Fibroblast of lung (primary cell): ENCODE measurements at regions not wholly inside any gene's neighbourhood (a gene's known extent, or its start where the extent isn't known, plus 50 kb on each side); places are given as distances from the start of the nearest gene placed in this dataset.

Source experiments
- DNase-seq, 2 donors: peaks; one replicate each; pipeline versions ENCODE4 v3.0.0 to v3.0.0-alpha.2; 2010; ENCODE audit warnings: low read depth in 2 of 2
- H2AFZ ChIP-seq: 2 replicates; pipeline ENCODE4 v1.5.1; 2012; ENCODE audit warnings: low read length, control low read depth, inconsistent platforms
- H3K27ac ChIP-seq: 2 replicates; pipeline ENCODE4 v1.5.1; 2011; ENCODE audit warnings: low read length, control low read depth; ENCODE audit not compliant: insufficient read depth
- H3K27me3 ChIP-seq: 2 replicates; pipeline ENCODE4 v1.5.1; 2011; ENCODE audit warnings: mild to moderate bottlenecking, low read length; ENCODE audit not compliant: control insufficient read depth, insufficient read depth
- H3K36me3 ChIP-seq: 2 replicates; pipeline ENCODE4 v1.5.1; 2011; ENCODE audit warnings: low read length; ENCODE audit not compliant: control insufficient read depth, insufficient read depth
- H3K4me1 ChIP-seq: 2 replicates; pipeline ENCODE4 v1.5.1; 2011; ENCODE audit warnings: low read length; ENCODE audit not compliant: control insufficient read depth, insufficient read depth; ENCODE audit errors: extremely low read depth
- H3K4me2 ChIP-seq: 2 replicates; pipeline ENCODE4 v1.5.1; 2011; ENCODE audit warnings: low read length, control low read depth; ENCODE audit not compliant: insufficient read depth; ENCODE audit errors: extremely low read depth
- H3K4me3 ChIP-seq, 4 experiments: fragments of 200-600 bp in 1 of 4; sonication (generic) in 1 of 4; replicated peaks in 1 of 4; 2 replicates each; pipeline ENCODE4 v1.5.1; 2011 to 2016; ENCODE audit warnings: low read length in 4 of 4, low read depth in 3 of 4, mild to moderate bottlenecking in 3 of 4, control low read depth in 2 of 4, inconsistent platforms in 1 of 4, mixed read lengths in 1 of 4; ENCODE audit not compliant: insufficient read depth in 1 of 4; ENCODE audit errors: control extremely low read depth in 1 of 4
- H3K79me2 ChIP-seq: 2 replicates; pipeline ENCODE4 v1.5.1; 2012; ENCODE audit warnings: mild to moderate bottlenecking, low read length, inconsistent platforms; ENCODE audit not compliant: control insufficient read depth, insufficient read depth
- H3K9ac ChIP-seq: 2 replicates; pipeline ENCODE4 v1.5.1; 2011; ENCODE audit warnings: mild to moderate bottlenecking, low read length, control low read depth; ENCODE audit not compliant: insufficient read depth
- H3K9me3 ChIP-seq: 2 replicates; pipeline ENCODE4 v1.5.1; 2012; ENCODE audit warnings: low read depth, low read length; ENCODE audit not compliant: control insufficient read depth, insufficient read depth
- H4K20me1 ChIP-seq: 2 replicates; pipeline ENCODE4 v1.5.1; 2011; ENCODE audit warnings: low read length; ENCODE audit not compliant: control insufficient read depth, insufficient read depth; ENCODE audit errors: extremely low read depth
- EZH2 ChIP-seq: IDR thresholded peaks from 2 replicates; pipeline ENCODE4 v1.5.1; 2012; ENCODE audit warnings: low read length, control low read depth, mild to moderate bottlenecking; ENCODE audit errors: missing control alignments
- TF ChIP-seq, protein P1 (sequence below), 2 donors: IDR thresholded peaks in 1 of 2; conservative IDR thresholded peaks in 1 of 2; 1 replicate in 1 of 2; 2 replicates in 1 of 2; pipeline ENCODE4 v1.5.1; 2011 to 2012; ENCODE audit warnings: low read length in 2 of 2, control low read depth in 1 of 2, inconsistent platforms in 1 of 2, low read depth in 1 of 2, mild to moderate bottlenecking in 1 of 2

DNA sequence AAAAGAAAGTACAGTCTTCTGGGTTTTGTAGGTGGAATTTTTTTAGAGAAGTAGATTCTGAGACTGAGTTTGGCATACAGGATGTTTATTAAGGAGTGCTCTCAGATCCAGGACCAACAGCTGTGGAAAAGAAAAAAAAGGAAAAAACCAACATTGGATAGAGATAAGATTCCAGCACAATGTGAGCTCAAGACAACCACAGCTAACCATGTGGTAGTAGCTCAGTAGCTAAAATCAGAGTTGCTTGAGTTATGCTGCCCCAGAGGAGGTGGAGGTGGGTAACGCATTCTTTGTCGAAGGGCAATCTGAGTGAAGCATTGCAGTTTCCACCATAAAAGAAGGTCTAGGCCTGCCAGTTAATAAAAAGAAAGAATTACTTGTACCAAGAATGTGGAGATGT, 904.3 kb downstream of the NSUN3 start:
- Histone ChIP-seq H3K9ac (no peak overlapping the region), H2AFZ (no peak overlapping the region), H3K4me3 (no peak overlapping the region), H4K20me1 (no peaks in the 10 kb centered on the region), H3K27ac (no peak overlapping the region), H3K9me3 (no peaks in the 10 kb centered on the region), H3K4me1 (no peaks in the 10 kb centered on the region), H3K4me2 (no peak overlapping the region), H3K27me3 (no peaks in the 10 kb centered on the region), H3K79me2 (no peaks in the 10 kb centered on the region), H3K36me3 (no peaks in the 10 kb centered on the region)
- TF ChIP-seq EZH2: no peak
- TF ChIP-seq, protein P1, sequence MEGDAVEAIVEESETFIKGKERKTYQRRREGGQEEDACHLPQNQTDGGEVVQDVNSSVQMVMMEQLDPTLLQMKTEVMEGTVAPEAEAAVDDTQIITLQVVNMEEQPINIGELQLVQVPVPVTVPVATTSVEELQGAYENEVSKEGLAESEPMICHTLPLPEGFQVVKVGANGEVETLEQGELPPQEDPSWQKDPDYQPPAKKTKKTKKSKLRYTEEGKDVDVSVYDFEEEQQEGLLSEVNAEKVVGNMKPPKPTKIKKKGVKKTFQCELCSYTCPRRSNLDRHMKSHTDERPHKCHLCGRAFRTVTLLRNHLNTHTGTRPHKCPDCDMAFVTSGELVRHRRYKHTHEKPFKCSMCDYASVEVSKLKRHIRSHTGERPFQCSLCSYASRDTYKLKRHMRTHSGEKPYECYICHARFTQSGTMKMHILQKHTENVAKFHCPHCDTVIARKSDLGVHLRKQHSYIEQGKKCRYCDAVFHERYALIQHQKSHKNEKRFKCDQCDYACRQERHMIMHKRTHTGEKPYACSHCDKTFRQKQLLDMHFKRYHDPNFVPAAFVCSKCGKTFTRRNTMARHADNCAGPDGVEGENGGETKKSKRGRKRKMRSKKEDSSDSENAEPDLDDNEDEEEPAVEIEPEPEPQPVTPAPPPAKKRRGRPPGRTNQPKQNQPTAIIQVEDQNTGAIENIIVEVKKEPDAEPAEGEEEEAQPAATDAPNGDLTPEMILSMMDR (conservative IDR thresholded peaks at IDR 0.05 in 1 of 2, IDR thresholded peaks at IDR 0.05 in 1 of 2; ENCODE audit: low read depth in 1 of 2, low read length in 2 of 2): no peak
- DNase-seq: peak in 1 of 2 donors; percentile 8

DNA sequence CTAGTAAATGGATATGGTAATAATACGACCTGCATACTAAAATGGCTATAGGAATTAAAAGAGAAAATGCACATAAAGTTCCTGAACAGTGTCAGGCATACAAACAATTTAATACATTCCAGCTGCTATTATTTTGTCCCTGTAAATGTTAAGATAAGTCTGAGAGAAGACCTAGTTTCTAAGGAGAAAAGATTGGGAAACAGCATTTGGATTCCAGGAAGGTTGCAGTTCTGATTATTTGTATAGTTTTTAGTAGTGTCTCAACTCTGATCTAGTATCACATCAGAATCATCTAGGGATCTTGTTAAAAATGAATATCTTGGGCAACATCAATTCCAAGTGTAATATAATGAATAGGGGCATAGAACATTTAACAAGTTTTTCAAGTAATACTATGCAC, 905.7 kb downstream of the NSUN3 start:
- DNase-seq: no peak
- TF ChIP-seq, protein P1 (conservative IDR thresholded peaks at IDR 0.05 in 1 of 2, IDR thresholded peaks at IDR 0.05 in 1 of 2; ENCODE audit: low read depth in 1 of 2, low read length in 2 of 2): no peak
- TF ChIP-seq EZH2: no peak
- H3K9me3 ChIP-seq: no peaks in the 10 kb centered on the region

DNA sequence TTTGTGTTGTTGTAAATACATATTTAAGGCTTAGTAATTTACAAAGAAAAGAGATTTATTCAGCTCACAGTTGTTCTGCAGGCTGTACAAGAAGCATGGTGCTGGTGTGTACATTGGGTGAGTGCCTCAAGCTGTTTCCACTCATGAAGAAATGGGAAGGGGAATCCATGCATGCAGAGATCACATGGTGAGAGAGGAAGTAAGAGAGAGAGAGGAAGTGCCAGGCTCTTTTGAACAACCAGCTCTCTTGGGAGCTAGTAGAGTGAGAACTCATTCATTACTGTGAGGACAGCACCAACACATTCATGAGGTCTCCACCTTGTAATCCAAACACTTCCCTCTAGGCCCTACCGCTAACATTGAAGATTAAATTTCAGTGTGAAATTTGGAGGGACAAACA, 909.2 kb downstream of the NSUN3 start:
- Histone ChIP-seq H2AFZ (no peak overlapping the region), H3K4me3 (no peak overlapping the region), H4K20me1 (no peaks in the 10 kb centered on the region), H3K9me3 (no peaks in the 10 kb centered on the region), H3K27ac (no peak overlapping the region), H3K9ac (no peak overlapping the region), H3K36me3 (no peaks in the 10 kb centered on the region), H3K79me2 (no peaks in the 10 kb centered on the region), H3K4me2 (no peak overlapping the region), H3K4me1 (no peaks in the 10 kb centered on the region), H3K27me3 (no peaks in the 10 kb centered on the region)
- DNase-seq: no peak
- TF ChIP-seq EZH2: no peak
- TF ChIP-seq, protein P1 (conservative IDR thresholded peaks at IDR 0.05 in 1 of 2, IDR thresholded peaks at IDR 0.05 in 1 of 2; ENCODE audit: low read depth in 1 of 2, low read length in 2 of 2): no peak

More for the DNA sequence above, 905.7 kb downstream of the NSUN3 start:
- Histone ChIP-seq H3K4me1 (no peaks in the 10 kb centered on the region), H3K4me3 (no peak overlapping the region), H3K27ac (no peak overlapping the region), H3K9ac (no peak overlapping the region), H3K79me2 (no peaks in the 10 kb centered on the region), H3K36me3 (no peaks in the 10 kb centered on the region), H2AFZ (no peak overlapping the region), H3K27me3 (no peaks in the 10 kb centered on the region), H3K4me2 (no peak overlapping the region), H4K20me1 (no peaks in the 10 kb centered on the region)
